CD4-positive, alpha-beta T cell (primary cell): ENCODE measurements at regions not wholly inside any gene's neighbourhood (a gene's known extent, or its start where the extent isn't known, plus 50 kb on each side); places are given as distances from the start of the nearest gene placed in this dataset.

Experiments
- ATAC-seq: fragments of 200-7000 bp; cut with Tn5 transposase; one replicate; pipeline ENCODE4 v1.10.0; 2022; ENCODE audit warnings: mild to moderate bottlenecking; ENCODE audit not compliant: poor library complexity
- CTCF ChIA-PET: fragments of 350-600 bp; sonication (Branson Sonifier 250); formaldehyde crosslinking; loops from one replicate; lab custom pipeline; 2021; ENCODE audit warnings: antibody characterized with exemption, inconsistent platforms; lab: Charles Lee
- POLR2A ChIA-PET: fragments of 350-600 bp; sonication (Branson Sonifier 250); formaldehyde crosslinking; loops from one replicate; lab custom pipeline; 2021; ENCODE audit warnings: antibody characterized with exemption, inconsistent platforms; lab: Charles Lee
- DNase-seq, 14 experiments: peaks; one replicate each; pipeline ENCODE4 v3.0.0-alpha.2; 2013 to 2020; ENCODE audit warnings: mixed read lengths in 2 of 14
- H3K27ac ChIP-seq, 2 donors: one replicate each; pipeline versions ENCODE4 v1.5.1 to v1.7.0; 2013; ENCODE audit warnings: low read length in 2 of 2, low read depth in 1 of 2, mild to moderate bottlenecking in 1 of 2
- H3K27me3 ChIP-seq, 2 experiments: 1 replicate in 1 of 2; 2 replicates in 1 of 2; pipeline versions ENCODE4 v1.6.1 to v1.7.0; 2013; ENCODE audit warnings: low read length in 2 of 2, control low read depth in 1 of 2, mild to moderate bottlenecking in 1 of 2, moderate library complexity in 1 of 2; ENCODE audit not compliant: insufficient read depth in 2 of 2, control insufficient read depth in 1 of 2
- H3K36me3 ChIP-seq: one replicate; pipeline ENCODE4 v1.6.1; 2013; ENCODE audit warnings: low read length, control low read depth; ENCODE audit not compliant: insufficient read depth
- H3K4me1 ChIP-seq: one replicate; pipeline ENCODE4 v1.6.1; 2013; ENCODE audit warnings: low read length, control low read depth; ENCODE audit not compliant: insufficient read depth
- H3K4me3 ChIP-seq: one replicate; pipeline ENCODE4 v1.5.1; 2013; ENCODE audit warnings: mild to moderate bottlenecking, low read length, moderate library complexity
- H3K9me3 ChIP-seq, 2 experiments: 1 replicate in 1 of 2; 2 replicates in 1 of 2; pipeline versions ENCODE4 v1.6.1 to v1.7.0; 2013; ENCODE audit warnings: low read length in 2 of 2, mild to moderate bottlenecking in 2 of 2, control low read depth in 1 of 2, moderate library complexity in 1 of 2; ENCODE audit not compliant: control insufficient read depth in 1 of 2, insufficient read depth in 1 of 2
- H3K27ac Mint-ChIP-seq: one replicate; pipeline ENCODE4 v1.8.0; 2020; ENCODE audit warnings: mixed read lengths
- H3K27me3 Mint-ChIP-seq: one replicate; pipeline ENCODE4 v1.8.0; 2021; ENCODE audit warnings: mixed read lengths
- H3K36me3 Mint-ChIP-seq: one replicate; pipeline ENCODE4 v1.8.0; 2021; ENCODE audit warnings: low read depth, mixed read lengths
- H3K4me1 Mint-ChIP-seq: one replicate; pipeline ENCODE4 v1.8.0; 2021; ENCODE audit warnings: low read depth, mixed read lengths
- H3K4me3 Mint-ChIP-seq: one replicate; pipeline ENCODE4 v1.8.0; 2020; ENCODE audit warnings: mild to moderate bottlenecking, mixed read lengths
- H3K9me3 Mint-ChIP-seq: one replicate; pipeline ENCODE4 v1.8.0; 2020; ENCODE audit warnings: mixed read lengths
- intact Hi-C, 2 experiments: fragments of 100-400 bp; cut with DNase I in 1 of 2; cut with micrococcal nuclease in 1 of 2; formaldehyde crosslinking; loops; one replicate each; pipeline versions ENCODE4 v1.15.1 to v1.9.0; 2023 to 2025; cut with DNase I, micrococcal nuclease
- TF ChIP-seq, protein P1 (sequence below): fragments of 200-600 bp; IDR thresholded peaks from one replicate; pipeline ENCODE4 v1.8.0; 2022; ENCODE audit warnings: antibody characterized with exemption, mild to moderate bottlenecking

DNA sequence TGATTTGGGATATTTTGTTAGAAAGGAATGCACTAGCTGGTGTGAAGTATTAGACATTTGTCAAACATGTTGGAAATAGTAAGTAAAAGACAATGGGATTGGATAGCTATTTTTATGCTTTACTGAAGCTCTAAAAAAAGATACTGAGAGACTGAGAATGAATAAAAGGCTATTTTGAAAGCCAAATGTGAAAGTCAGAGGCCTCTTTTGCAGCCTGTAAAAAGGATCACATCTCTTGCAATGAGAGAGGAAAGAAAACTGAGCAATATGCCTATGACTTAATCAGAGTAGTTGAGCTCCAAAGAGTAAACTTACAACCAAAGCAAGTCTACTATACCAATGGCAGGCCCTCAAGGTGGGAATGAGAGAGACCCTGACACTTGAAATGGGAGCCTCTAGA, 212.6 kb upstream of the LCORL start:
- no peak overlapping the region for H3K27ac ChIP-seq
- H3K4me1 ChIP-seq: no peaks in the 10 kb centered on the region
- ChIA-PET CTCF (no interaction called here), POLR2A (no interaction called here)
- no peaks in the 10 kb centered on the region for H3K36me3 ChIP-seq
- H3K4me3 Mint-ChIP-seq: no peak overlapping the region
- intact Hi-C loops: no loop called here
- H3K27me3 Mint-ChIP-seq: no peaks in the 10 kb centered on the region
- H3K36me3 Mint-ChIP-seq: no peaks in the 10 kb centered on the region
- H3K4me1 Mint-ChIP-seq: no peaks in the 10 kb centered on the region
- H3K4me3 ChIP-seq: no peak overlapping the region
- peaks cover 3 to 4% of the 10 kb centered on the region in 2 experiments for H3K9me3 ChIP-seq
- peaks cover 6% of the 10 kb centered on the region for H3K9me3 Mint-ChIP-seq
- DNase-seq (no peak), ATAC-seq (no peak)
- H3K27me3 ChIP-seq: no peaks in the 10 kb centered on the region
- H3K27ac Mint-ChIP-seq: no peak overlapping the region
- TF ChIP-seq, protein P1, sequence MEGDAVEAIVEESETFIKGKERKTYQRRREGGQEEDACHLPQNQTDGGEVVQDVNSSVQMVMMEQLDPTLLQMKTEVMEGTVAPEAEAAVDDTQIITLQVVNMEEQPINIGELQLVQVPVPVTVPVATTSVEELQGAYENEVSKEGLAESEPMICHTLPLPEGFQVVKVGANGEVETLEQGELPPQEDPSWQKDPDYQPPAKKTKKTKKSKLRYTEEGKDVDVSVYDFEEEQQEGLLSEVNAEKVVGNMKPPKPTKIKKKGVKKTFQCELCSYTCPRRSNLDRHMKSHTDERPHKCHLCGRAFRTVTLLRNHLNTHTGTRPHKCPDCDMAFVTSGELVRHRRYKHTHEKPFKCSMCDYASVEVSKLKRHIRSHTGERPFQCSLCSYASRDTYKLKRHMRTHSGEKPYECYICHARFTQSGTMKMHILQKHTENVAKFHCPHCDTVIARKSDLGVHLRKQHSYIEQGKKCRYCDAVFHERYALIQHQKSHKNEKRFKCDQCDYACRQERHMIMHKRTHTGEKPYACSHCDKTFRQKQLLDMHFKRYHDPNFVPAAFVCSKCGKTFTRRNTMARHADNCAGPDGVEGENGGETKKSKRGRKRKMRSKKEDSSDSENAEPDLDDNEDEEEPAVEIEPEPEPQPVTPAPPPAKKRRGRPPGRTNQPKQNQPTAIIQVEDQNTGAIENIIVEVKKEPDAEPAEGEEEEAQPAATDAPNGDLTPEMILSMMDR: no peak

GRCh38 chr4:18231726-18232125, 210.2 kb upstream of the LCORL start:
- Mint-ChIP-seq H3K36me3 (no peaks in the 10 kb centered on the region), H3K27me3 (peaks cover 8% of the 10 kb centered on the region), H3K4me1 (no peaks in the 10 kb centered on the region), H3K4me3 (no peak overlapping the region), H3K9me3 (peaks cover 6% of the 10 kb centered on the region), H3K27ac (no peak overlapping the region)
- Histone ChIP-seq H3K9me3 (peaks cover 3 to 4% of the 10 kb centered on the region in 2 experiments), H3K4me1 (no peaks in the 10 kb centered on the region), H3K4me3 (no peak overlapping the region), H3K27me3 (no peaks in the 10 kb centered on the region), H3K27ac (no peak overlapping the region), H3K36me3 (no peaks in the 10 kb centered on the region)
- intact Hi-C loops: no loop called here
- TF ChIP-seq, protein P1: no peak
- CTCF ChIA-PET: interaction anchor here (0.9 kb wide), 1 partner anchor 28 kb away, joined by 4 read pairs; no protein-coding TSS in a partner anchor
- no peak for DNase-seq
- ATAC-seq: no peak
- POLR2A ChIA-PET: no interaction called here

DNA sequence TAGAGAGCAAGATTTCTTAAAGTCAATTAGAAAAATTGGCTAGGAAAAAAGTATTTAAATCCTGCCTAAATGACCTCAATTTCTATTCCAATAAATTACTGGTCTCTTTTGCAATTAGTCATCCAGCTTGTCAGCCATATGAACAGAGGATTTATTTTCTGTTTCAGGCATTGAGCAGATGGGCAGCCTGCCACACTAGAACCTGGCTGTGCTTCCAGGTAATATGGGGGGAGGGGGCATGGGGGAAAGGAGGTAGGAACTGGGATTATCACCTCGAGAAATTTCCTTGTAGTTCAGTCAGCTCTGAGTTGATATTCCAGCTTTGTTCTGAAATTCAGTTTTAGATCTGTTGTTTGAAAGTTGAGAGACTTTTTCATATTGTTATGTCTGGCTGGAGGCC, 206.3 kb upstream of the LCORL start:
- H3K4me1 Mint-ChIP-seq: no peaks in the 10 kb centered on the region
- H3K9me3 Mint-ChIP-seq: peaks cover 6% of the 10 kb centered on the region
- ATAC-seq: no peak
- CTCF ChIA-PET: no interaction called here
- POLR2A ChIA-PET: no interaction called here
- H3K36me3 ChIP-seq: no peaks in the 10 kb centered on the region
- H3K27me3 ChIP-seq: peaks cover 0 to 2% of the 10 kb centered on the region in 2 experiments
- no peak overlapping the region for H3K4me3 ChIP-seq
- DNase-seq: no peak
- no peak overlapping the region for H3K27ac Mint-ChIP-seq
- no peaks in the 10 kb centered on the region for H3K36me3 Mint-ChIP-seq
- no peak overlapping the region for H3K27ac ChIP-seq
- H3K4me3 Mint-ChIP-seq: no peak overlapping the region
- TF ChIP-seq, protein P1: no peak
- intact Hi-C loops: no loop called here
- H3K27me3 Mint-ChIP-seq: peaks cover 18% of the 10 kb centered on the region
- no peaks in the 10 kb centered on the region for H3K4me1 ChIP-seq
- peaks cover 4 to 10% of the 10 kb centered on the region in 2 experiments for H3K9me3 ChIP-seq
